Femur (tissue), 1 donor: ENCODE measurements at regions not wholly inside any gene's neighbourhood (a gene's known extent, or its start where the extent isn't known, plus 50 kb on each side); places are given as distances from the start of the nearest gene placed in this dataset.

Experiments
- DNase-seq: peaks from one replicate; pipeline ENCODE4 v3.0.0-alpha.2; 2017

- DNase-seq = no peak
These were observed 117.2 kb upstream of the ARGLU1 start for GRCh38 chr13:106685143-106685542.

- no peak for DNase-seq
These were observed 116.0 kb upstream of the ARGLU1 start for GRCh38 chr13:106683918-106684317.

- DNase-seq = no peak
These were observed 115.2 kb upstream of the ARGLU1 start for GRCh38 chr13:106683179-106683578.

GRCh38 chr13:106681997-106682396, 114.1 kb upstream of the ARGLU1 start:
- no peak for DNase-seq

- no peak for DNase-seq
These were observed 113.6 kb upstream of the ARGLU1 start for GRCh38 chr13:106681536-106681935.

- DNase-seq = no peak
These were observed 113.0 kb upstream of the ARGLU1 start for GRCh38 chr13:106680796-106681472.

GRCh38 chr13:106678646-106679418, 110.9 kb upstream of the ARGLU1 start:
- DNase-seq = no peak

GRCh38 chr13:106675311-106675710, 107.4 kb upstream of the ARGLU1 start:
- DNase-seq = no peak

- no peak for DNase-seq
These were observed 93.0 kb upstream of the ARGLU1 start for GRCh38 chr13:106660746-106661625.

GRCh38 chr13:106657104-106657503, 89.2 kb upstream of the ARGLU1 start:
- no peak for DNase-seq

- DNase-seq = no peak
These were observed 88.2 kb upstream of the ARGLU1 start for GRCh38 chr13:106656186-106656585.

- no peak for DNase-seq
These were observed 83.5 kb upstream of the ARGLU1 start for GRCh38 chr13:106651442-106651841.

- no peak for DNase-seq
These were observed 82.8 kb upstream of the ARGLU1 start for GRCh38 chr13:106650690-106651205.

GRCh38 chr13:106649495-106649894, 81.6 kb upstream of the ARGLU1 start:
- DNase-seq = no peak

- DNase-seq = no peak
These were observed 72.6 kb upstream of the ARGLU1 start for GRCh38 chr13:106640515-106640914.

- no peak for DNase-seq
These were observed 69.6 kb upstream of the ARGLU1 start for GRCh38 chr13:106637519-106637918.

GRCh38 chr13:106636492-106636891, 68.6 kb upstream of the ARGLU1 start:
- no peak for DNase-seq

- no peak for DNase-seq
These were observed 67.7 kb upstream of the ARGLU1 start for GRCh38 chr13:106635616-106636015.

- DNase-seq = no peak
These were observed 65.4 kb upstream of the ARGLU1 start for GRCh38 chr13:106633321-106633720.

GRCh38 chr13:106630650-106631049, 62.7 kb upstream of the ARGLU1 start:
- no peak for DNase-seq

GRCh38 chr13:106630162-106630561, 62.2 kb upstream of the ARGLU1 start:
- DNase-seq = no peak

- DNase-seq = no peak
These were observed 61.2 kb upstream of the ARGLU1 start for GRCh38 chr13:106628936-106629659.

GRCh38 chr13:106626473-106626872, 58.5 kb upstream of the ARGLU1 start:
- no peak for DNase-seq
